A549 (cell line): ENCODE measurements at regions not wholly inside any gene's neighbourhood (a gene's known extent, or its start where the extent isn't known, plus 50 kb on each side); places are given as distances from the start of the nearest gene placed in this dataset.

Experiments used
- ATAC-seq, 2 experiments: fragments of 200-7000 bp in 1 of 2; fragments of >200 bp in 1 of 2; cut with Nextera tagmentation in 1 of 2; cut with Tn5 transposase in 1 of 2; 3 replicates each; pipeline versions ENCODE4 v1.8.0 to v1.9.1; 2018 to 2020; ENCODE audit warnings: mild to moderate bottlenecking in 1 of 2, moderate library complexity in 1 of 2
- CTCF ChIA-PET: fragments of 300-600 bp; sonication (Branson Sonifier 250); formaldehyde crosslinking; extraction: SDS; loops from one replicate; lab custom pipeline; 2021; ENCODE audit warnings: antibody characterized with exemption, inconsistent platforms; lab: Yijun Ruan, JAX
- POLR2A ChIA-PET: fragments of 350-600 bp; formaldehyde crosslinking; extraction: SDS; loops from one replicate; lab custom pipeline; 2021; ENCODE audit warnings: antibody characterized with exemption, inconsistent platforms; lab: Yijun Ruan, JAX
- DNase-seq, 2 experiments: peaks; one replicate each; pipeline versions ENCODE4 v3.0.0 to v3.0.0-alpha.2; 2011 to 2016; ENCODE audit warnings: low read depth in 1 of 2, low spot score in 1 of 2
- FAIRE-seq: peaks from 2 replicates; lab custom pipeline; 2011; peaks lifted over from hg19 to GRCh38; lab: Jason Lieb, UNC
- H3K27ac ChIP-seq, 2 experiments: fragments of >200 bp; sonication (Bioruptor Twin); formaldehyde crosslinking; 3 replicates each; pipeline ENCODE4 v1.5.1; 2016 to 2017
- H3K4me1 ChIP-seq: fragments of >200 bp; sonication (Bioruptor Twin); formaldehyde crosslinking; 3 replicates; pipeline ENCODE4 v1.6.1; 2016
- H3K4me2 ChIP-seq: fragments of >200 bp; sonication (Bioruptor Twin); formaldehyde crosslinking; 3 replicates; pipeline ENCODE4 v1.6.1; 2016
- H3K4me3 ChIP-seq: fragments of >200 bp; sonication (Bioruptor Twin); formaldehyde crosslinking; 3 replicates; pipeline ENCODE4 v1.5.1; 2016
- H3K9me3 ChIP-seq: fragments of >200 bp; sonication (Bioruptor Twin); formaldehyde crosslinking; 3 replicates; pipeline ENCODE4 v1.6.1; 2016
- BHLHE40 ChIP-seq: IDR thresholded peaks from 2 replicates; pipeline ENCODE4 v1.6.1; 2012; ENCODE audit warnings: low read depth, low read length, inconsistent platforms
- CBX8 ChIP-seq: fragments of 200-600 bp; sonication (generic); IDR thresholded peaks from 2 replicates; pipeline ENCODE4 v1.6.1; 2016
- EHF ChIP-seq: fragments of 250-450 bp; sonication (Bioruptor Pico); IDR thresholded peaks from 2 replicates; pipeline ENCODE4 v1.5.0; 2020; ENCODE audit warnings: mild to moderate bottlenecking
- EHMT2 ChIP-seq: fragments of 200-600 bp; sonication (generic); IDR thresholded peaks from 2 replicates; pipeline ENCODE4 v1.6.1; 2016; ENCODE audit warnings: antibody characterized with exemption, low read depth, mild to moderate bottlenecking, moderate library complexity
- FOSB ChIP-seq: fragments of 250-450 bp; sonication (Bioruptor Pico); IDR thresholded peaks from 2 replicates; pipeline ENCODE4 v1.5.0; 2020; ENCODE audit warnings: mild to moderate bottlenecking, moderate library complexity
- HOXB5 ChIP-seq: fragments of 250-450 bp; sonication (Bioruptor Pico); IDR thresholded peaks from 2 replicates; pipeline ENCODE4 v1.5.0; 2020; ENCODE audit warnings: mild to moderate bottlenecking, moderate library complexity
- MAFK ChIP-seq: fragments of 450-650 bp; IDR thresholded peaks from 2 replicates; pipeline ENCODE4 v1.6.1; 2014; ENCODE audit not compliant: partially characterized antibody
- NFE2L2 ChIP-seq: fragments of 150-350 bp; conservative IDR thresholded peaks from 2 replicates; pipeline ENCODE4 v1.6.1; 2014; ENCODE audit warnings: low read length
- NPAS2 ChIP-seq: fragments of 250-450 bp; sonication (Bioruptor Pico); IDR thresholded peaks from 2 replicates; pipeline ENCODE4 v1.8.0; 2022; ENCODE audit warnings: mild to moderate bottlenecking, moderate library complexity, borderline replicate concordance
- NR3C1 ChIP-seq: fragments of >200 bp; sonication (Bioruptor Twin); formaldehyde crosslinking; IDR thresholded peaks from 3 replicates; pipeline ENCODE4 v1.6.1; 2017
- PHF8 ChIP-seq: fragments of 200-600 bp; sonication (generic); IDR thresholded peaks from 2 replicates; pipeline ENCODE4 v1.6.1; 2016; ENCODE audit warnings: low read depth, mild to moderate bottlenecking, antibody characterized with exemption, moderate library complexity, borderline replicate concordance
- POLR2AphosphoS2 ChIP-seq: conservative IDR thresholded peaks from 2 replicates; pipeline ENCODE4 v1.6.1; 2012; ENCODE audit warnings: low read length, improper control_type of control experiment, inconsistent platforms
- RARB ChIP-seq: fragments of 250-450 bp; sonication (Bioruptor Pico); IDR thresholded peaks from 2 replicates; pipeline ENCODE4 v1.8.0; 2021; ENCODE audit warnings: mild to moderate bottlenecking, moderate library complexity
- SMC3 ChIP-seq: fragments of >200 bp; sonication (Bioruptor Twin); formaldehyde crosslinking; IDR thresholded peaks from 3 replicates; pipeline ENCODE4 v1.6.1; 2018; ENCODE audit warnings: inconsistent platforms
- TP53 ChIP-seq: fragments of 250-450 bp; sonication (Bioruptor Pico); IDR thresholded peaks from 2 replicates; pipeline ENCODE4 v1.5.0; 2021; ENCODE audit warnings: mild to moderate bottlenecking, moderate library complexity
- ZC3H11A ChIP-seq: fragments of 450-650 bp; IDR thresholded peaks from 2 replicates; pipeline ENCODE4 v1.6.1; 2014; ENCODE audit warnings: antibody characterized with exemption, mild to moderate bottlenecking
- ZSCAN20 ChIP-seq: fragments of 250-450 bp; sonication (Bioruptor Pico); IDR thresholded peaks from 2 replicates; pipeline ENCODE4 v1.8.0; 2022; ENCODE audit warnings: mild to moderate bottlenecking, moderate library complexity
- WGBS: methylation state at CpG from one replicate; pipeline ENCODE4 v1.1.6; 2017; ENCODE audit errors: missing lambda C conversion rate; 5-methylcytosine and 5-hydroxymethylcytosine counted together
- TF ChIP-seq, protein P1 (sequence below): IDR thresholded peaks from 2 replicates; pipeline ENCODE4 v1.6.1; 2012
- TF ChIP-seq, protein P2 (sequence below): IDR thresholded peaks from 2 replicates; pipeline ENCODE4 v1.6.1; 2012; ENCODE audit warnings: low read depth, borderline replicate concordance
- TF ChIP-seq, protein P3 (sequence below): fragments of 150-350 bp; IDR thresholded peaks from 2 replicates; pipeline ENCODE4 v1.6.1; 2014; ENCODE audit warnings: low read depth, mild to moderate bottlenecking, low read length
- TF ChIP-seq, protein P4 (sequence below): fragments of >200 bp; sonication (Bioruptor Twin); formaldehyde crosslinking; IDR thresholded peaks from 3 replicates; pipeline ENCODE4 v1.5.1; 2016
- TF ChIP-seq, protein P5 (sequence below): fragments of >200 bp; sonication (Bioruptor Twin); formaldehyde crosslinking; IDR thresholded peaks from 2 replicates; pipeline ENCODE4 v1.6.1; 2016
- TF ChIP-seq, protein P6 (sequence below): fragments of 250-450 bp; sonication (Bioruptor Pico); IDR thresholded peaks from 2 replicates; pipeline ENCODE4 v1.5.0; 2021; ENCODE audit warnings: mild to moderate bottlenecking, moderate library complexity, borderline replicate concordance
- TF ChIP-seq, protein P7 (sequence below): fragments of >200 bp; sonication (Bioruptor Twin); formaldehyde crosslinking; IDR thresholded peaks from 3 replicates; pipeline ENCODE4 v1.6.1; 2016
- TF ChIP-seq, protein P8 (sequence below): fragments of 450-650 bp; IDR thresholded peaks from 2 replicates; pipeline ENCODE4 v1.6.1; 2014; ENCODE audit warnings: antibody characterized with exemption

DNA sequence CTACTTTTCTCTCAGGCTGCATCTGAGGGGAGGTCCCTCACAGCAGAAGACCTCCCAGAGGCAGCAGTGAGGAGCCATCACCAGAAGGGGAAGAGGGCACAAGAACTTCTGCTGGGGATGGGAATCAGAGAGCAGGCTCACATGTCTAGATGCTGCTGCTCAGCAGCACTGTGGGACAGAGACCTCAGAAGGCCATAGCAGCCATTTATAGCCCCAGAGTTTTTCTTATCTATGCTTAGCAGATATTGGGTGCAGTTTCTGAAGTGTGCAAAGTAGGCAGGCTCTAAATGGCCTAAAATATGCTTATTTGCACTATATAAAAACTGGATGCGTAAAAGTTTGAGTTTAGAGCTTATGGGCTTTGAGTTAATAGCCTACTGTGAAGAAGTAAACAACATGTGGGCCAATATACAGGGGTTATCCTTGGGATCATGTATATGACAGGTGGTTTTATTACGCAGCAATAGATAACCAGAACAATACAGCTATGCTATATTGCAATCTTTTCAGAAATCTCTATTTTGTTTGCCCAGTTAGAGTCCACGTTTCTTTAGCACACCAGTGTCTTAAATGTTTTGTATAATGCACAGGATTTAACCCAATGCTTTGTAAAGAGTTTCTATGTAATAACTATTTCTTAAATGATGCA is 60.2 kb upstream of the TMEM244 start:
- 69% methylated on average over 3 of the region's 3 CpGs for WGBS
- FAIRE-seq (no peak), DNase-seq (no peak), ATAC-seq (peak in 1 of 2 experiments; percentile 56; a peak in 2 of 6 replicates)
- Histone ChIP-seq H3K4me1 (peaks cover 16% of the 10 kb centered on the region; the same call in 2 of the 3 replicates), H3K9me3 (no peaks in the 10 kb centered on the region), H3K27ac (0 out of 6 replicates have a peak overlapping the region, but pooled peaks of 1 of the 2 experiments have one; percentile 45), H3K4me2 (no peak overlapping the region; the same call in 2 of the 3 replicates), H3K4me3 (no peak overlapping the region)
- POLR2A ChIA-PET, result no interaction called here
- TF ChIP-seq, protein P1, sequence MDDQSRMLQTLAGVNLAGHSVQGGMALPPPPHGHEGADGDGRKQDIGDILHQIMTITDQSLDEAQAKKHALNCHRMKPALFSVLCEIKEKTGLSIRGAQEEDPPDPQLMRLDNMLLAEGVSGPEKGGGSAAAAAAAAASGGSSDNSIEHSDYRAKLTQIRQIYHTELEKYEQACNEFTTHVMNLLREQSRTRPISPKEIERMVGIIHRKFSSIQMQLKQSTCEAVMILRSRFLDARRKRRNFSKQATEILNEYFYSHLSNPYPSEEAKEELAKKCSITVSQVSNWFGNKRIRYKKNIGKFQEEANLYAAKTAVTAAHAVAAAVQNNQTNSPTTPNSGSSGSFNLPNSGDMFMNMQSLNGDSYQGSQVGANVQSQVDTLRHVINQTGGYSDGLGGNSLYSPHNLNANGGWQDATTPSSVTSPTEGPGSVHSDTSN, result no peak
- TF ChIP-seq, protein P2, sequence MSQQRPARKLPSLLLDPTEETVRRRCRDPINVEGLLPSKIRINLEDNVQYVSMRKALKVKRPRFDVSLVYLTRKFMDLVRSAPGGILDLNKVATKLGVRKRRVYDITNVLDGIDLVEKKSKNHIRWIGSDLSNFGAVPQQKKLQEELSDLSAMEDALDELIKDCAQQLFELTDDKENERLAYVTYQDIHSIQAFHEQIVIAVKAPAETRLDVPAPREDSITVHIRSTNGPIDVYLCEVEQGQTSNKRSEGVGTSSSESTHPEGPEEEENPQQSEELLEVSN, result no peak
- TF ChIP-seq, protein P3, sequence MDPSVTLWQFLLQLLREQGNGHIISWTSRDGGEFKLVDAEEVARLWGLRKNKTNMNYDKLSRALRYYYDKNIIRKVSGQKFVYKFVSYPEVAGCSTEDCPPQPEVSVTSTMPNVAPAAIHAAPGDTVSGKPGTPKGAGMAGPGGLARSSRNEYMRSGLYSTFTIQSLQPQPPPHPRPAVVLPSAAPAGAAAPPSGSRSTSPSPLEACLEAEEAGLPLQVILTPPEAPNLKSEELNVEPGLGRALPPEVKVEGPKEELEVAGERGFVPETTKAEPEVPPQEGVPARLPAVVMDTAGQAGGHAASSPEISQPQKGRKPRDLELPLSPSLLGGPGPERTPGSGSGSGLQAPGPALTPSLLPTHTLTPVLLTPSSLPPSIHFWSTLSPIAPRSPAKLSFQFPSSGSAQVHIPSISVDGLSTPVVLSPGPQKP, result no peak
- TF ChIP-seq EHF (CRISPR knock-in tag) (no peak), TP53 (no peak), CBX8 (no peak), BHLHE40 (no peak), RARB (CRISPR knock-in tag) (no peak), EHMT2 (no peak)
- TF ChIP-seq, protein P4, sequence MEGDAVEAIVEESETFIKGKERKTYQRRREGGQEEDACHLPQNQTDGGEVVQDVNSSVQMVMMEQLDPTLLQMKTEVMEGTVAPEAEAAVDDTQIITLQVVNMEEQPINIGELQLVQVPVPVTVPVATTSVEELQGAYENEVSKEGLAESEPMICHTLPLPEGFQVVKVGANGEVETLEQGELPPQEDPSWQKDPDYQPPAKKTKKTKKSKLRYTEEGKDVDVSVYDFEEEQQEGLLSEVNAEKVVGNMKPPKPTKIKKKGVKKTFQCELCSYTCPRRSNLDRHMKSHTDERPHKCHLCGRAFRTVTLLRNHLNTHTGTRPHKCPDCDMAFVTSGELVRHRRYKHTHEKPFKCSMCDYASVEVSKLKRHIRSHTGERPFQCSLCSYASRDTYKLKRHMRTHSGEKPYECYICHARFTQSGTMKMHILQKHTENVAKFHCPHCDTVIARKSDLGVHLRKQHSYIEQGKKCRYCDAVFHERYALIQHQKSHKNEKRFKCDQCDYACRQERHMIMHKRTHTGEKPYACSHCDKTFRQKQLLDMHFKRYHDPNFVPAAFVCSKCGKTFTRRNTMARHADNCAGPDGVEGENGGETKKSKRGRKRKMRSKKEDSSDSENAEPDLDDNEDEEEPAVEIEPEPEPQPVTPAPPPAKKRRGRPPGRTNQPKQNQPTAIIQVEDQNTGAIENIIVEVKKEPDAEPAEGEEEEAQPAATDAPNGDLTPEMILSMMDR, result no peak
- CTCF ChIA-PET, result no interaction called here

DNA sequence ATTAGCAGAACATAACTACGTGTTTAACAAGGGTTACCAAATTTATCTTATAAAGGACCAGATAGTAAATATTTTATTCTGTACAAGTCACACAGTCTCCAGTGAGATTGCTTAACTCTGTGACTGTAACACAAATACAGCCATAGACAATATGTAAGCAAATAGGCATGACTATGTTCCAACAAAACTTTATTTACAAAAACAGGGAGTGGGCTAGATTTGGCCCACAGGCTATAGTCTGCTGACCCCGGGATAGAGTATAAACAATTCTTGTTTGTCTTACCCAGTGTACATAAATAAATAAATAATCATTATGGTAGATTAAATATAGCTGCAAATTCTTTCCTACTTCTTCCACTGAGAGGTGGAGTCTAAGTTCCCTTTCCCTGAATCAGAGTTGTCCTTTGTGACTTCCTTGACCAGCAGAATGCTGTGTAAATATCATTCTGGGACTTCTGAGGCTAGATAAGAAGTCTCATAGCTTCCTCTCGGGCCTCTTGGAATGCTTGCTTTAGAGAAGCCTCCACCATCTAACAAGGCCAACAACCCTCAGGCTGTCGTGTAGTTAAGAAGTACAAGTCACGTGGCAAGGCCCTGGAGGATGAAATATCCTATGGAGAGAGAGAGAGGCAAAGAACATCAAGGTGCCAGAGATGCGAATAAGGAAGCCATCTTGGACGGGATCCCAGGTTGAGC is 59.1 kb upstream of the TMEM244 start:
- ChIA-PET CTCF (no interaction called here), POLR2A (no interaction called here)
- Histone ChIP-seq H3K9me3 (no peaks in the 10 kb centered on the region), H3K4me3 (no peak overlapping the region), H3K4me1 (peaks cover 16% of the 10 kb centered on the region; the same call in 2 of the 3 replicates), H3K27ac (0 out of 6 replicates have a peak overlapping the region, but pooled peaks of 1 of the 2 experiments have one; percentile 45), H3K4me2 (peak overlapping the region; percentile 37)
- ATAC-seq, result peak; percentile 84 to 96
- 9% methylated on average over 6 of the region's 7 CpGs for WGBS
- no peak for FAIRE-seq
- peak in 1 of 2 experiments; percentile 83 for DNase-seq
- TF ChIP-seq, protein P5, sequence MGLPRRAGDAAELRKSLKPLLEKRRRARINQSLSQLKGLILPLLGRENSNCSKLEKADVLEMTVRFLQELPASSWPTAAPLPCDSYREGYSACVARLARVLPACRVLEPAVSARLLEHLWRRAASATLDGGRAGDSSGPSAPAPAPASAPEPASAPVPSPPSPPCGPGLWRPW, result no peak
- TF ChIP-seq, protein P6, sequence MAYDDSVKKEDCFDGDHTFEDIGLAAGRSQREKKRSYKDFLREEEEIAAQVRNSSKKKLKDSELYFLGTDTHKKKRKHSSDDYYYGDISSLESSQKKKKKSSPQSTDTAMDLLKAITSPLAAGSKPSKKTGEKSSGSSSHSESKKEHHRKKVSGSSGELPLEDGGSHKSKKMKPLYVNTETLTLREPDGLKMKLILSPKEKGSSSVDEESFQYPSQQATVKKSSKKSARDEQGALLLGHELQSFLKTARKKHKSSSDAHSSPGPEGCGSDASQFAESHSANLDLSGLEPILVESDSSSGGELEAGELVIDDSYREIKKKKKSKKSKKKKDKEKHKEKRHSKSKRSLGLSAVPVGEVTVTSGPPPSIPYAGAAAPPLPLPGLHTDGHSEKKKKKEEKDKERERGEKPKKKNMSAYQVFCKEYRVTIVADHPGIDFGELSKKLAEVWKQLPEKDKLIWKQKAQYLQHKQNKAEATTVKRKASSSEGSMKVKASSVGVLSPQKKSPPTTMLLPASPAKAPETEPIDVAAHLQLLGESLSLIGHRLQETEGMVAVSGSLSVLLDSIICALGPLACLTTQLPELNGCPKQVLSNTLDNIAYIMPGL (CRISPR knock-in tag), result no peak
- TF ChIP-seq FOSB (CRISPR knock-in tag) (no peak), PHF8 (no peak), MAFK (no peak), ZC3H11A (no peak), NFE2L2 (no peak), SMC3 (no peak), BHLHE40 (no peak), ZSCAN20 (CRISPR knock-in tag) (no peak), TP53 (no peak), NR3C1 (no peak), NPAS2 (no peak), POLR2AphosphoS2 (no peak), HOXB5 (CRISPR knock-in tag) (no peak)
- TF ChIP-seq, protein P7, sequence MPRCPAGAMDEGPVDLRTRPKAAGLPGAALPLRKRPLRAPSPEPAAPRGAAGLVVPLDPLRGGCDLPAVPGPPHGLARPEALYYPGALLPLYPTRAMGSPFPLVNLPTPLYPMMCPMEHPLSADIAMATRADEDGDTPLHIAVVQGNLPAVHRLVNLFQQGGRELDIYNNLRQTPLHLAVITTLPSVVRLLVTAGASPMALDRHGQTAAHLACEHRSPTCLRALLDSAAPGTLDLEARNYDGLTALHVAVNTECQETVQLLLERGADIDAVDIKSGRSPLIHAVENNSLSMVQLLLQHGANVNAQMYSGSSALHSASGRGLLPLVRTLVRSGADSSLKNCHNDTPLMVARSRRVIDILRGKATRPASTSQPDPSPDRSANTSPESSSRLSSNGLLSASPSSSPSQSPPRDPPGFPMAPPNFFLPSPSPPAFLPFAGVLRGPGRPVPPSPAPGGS, result no peak
- TF ChIP-seq, protein P8, sequence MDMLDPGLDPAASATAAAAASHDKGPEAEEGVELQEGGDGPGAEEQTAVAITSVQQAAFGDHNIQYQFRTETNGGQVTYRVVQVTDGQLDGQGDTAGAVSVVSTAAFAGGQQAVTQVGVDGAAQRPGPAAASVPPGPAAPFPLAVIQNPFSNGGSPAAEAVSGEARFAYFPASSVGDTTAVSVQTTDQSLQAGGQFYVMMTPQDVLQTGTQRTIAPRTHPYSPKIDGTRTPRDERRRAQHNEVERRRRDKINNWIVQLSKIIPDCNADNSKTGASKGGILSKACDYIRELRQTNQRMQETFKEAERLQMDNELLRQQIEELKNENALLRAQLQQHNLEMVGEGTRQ, result peak; percentile 43; the same call in 1 of the 2 replicates
- TF ChIP-seq, protein P2, result no peak
